ENCODE measurements at regions not wholly inside any gene's neighbourhood (a gene's known extent, or its start where the extent isn't known, plus 50 kb on each side); places are given as distances from the start of the nearest gene placed in this dataset.
A peak's percentile ranks its signal among the peaks of the same experiment; 100 is the strongest.

DNA sequence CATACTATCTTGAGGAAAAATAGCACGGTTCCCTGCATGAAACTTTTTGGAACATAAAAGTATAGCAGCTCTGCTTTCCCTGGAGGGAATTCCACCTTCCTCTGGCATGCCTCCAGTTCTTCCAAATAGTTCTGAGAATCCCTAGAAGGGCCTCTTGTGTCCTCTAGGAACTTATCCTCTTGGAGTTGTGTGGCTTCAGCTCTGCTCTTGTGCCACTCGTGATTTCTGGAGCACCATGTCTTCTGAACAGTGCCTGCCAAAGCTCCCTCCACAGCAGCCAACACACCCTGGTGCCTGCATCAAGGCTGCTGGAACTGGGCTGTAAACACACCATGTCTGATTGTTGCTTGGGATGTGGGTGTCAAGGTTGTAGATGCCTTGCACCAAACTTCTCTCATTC lies 65.7 kb upstream of the FLT1 start:
- WGBS, 2 experiments (ENCODE audit: insufficient coverage in 1 of 2, insufficient read length in 1 of 2): 93 to 100% methylated on average over 1 to 2 of the region's 2 CpGs
- no peak overlapping the region for H3K27ac ChIP-seq (ENCODE audit: low read depth, low read length)
- H3K27me3 Mint-ChIP-seq (ENCODE audit: insufficient read depth): peaks cover 5% of the 10 kb centered on the region
- H3K4me1 Mint-ChIP-seq: peaks cover 13% of the 10 kb centered on the region
- no peak overlapping the region for H3K9ac ChIP-seq (ENCODE audit: extremely low read depth, low read length, poor library complexity, severe bottlenecking)
- no peak for TF ChIP-seq CTCF (conservative IDR thresholded peaks at IDR 0.05)
- no peaks in the 10 kb centered on the region for H3K9me3 Mint-ChIP-seq
- H3K36me3 Mint-ChIP-seq (ENCODE audit: low read depth): no peaks in the 10 kb centered on the region
- DNase-seq: no peak
- H3K4me3 ChIP-seq (ENCODE audit: low read length): no peak overlapping the region
- H3K9me3 ChIP-seq (ENCODE audit: control insufficient read depth, low read length): no peaks in the 10 kb centered on the region
- no peaks in the 10 kb centered on the region for H3K27me3 ChIP-seq (ENCODE audit: control insufficient read depth, insufficient read depth, low read length, poor library complexity, severe bottlenecking)
- no peaks in the 10 kb centered on the region for H3K4me1 ChIP-seq (ENCODE audit: control insufficient read depth, insufficient read depth, low read length)
- H3K36me3 ChIP-seq (ENCODE audit: control insufficient read depth, insufficient read depth, low read length): no peaks in the 10 kb centered on the region
- no peak overlapping the region for H3K4me3 Mint-ChIP-seq
- H3K27ac Mint-ChIP-seq: no peak overlapping the region

DNA sequence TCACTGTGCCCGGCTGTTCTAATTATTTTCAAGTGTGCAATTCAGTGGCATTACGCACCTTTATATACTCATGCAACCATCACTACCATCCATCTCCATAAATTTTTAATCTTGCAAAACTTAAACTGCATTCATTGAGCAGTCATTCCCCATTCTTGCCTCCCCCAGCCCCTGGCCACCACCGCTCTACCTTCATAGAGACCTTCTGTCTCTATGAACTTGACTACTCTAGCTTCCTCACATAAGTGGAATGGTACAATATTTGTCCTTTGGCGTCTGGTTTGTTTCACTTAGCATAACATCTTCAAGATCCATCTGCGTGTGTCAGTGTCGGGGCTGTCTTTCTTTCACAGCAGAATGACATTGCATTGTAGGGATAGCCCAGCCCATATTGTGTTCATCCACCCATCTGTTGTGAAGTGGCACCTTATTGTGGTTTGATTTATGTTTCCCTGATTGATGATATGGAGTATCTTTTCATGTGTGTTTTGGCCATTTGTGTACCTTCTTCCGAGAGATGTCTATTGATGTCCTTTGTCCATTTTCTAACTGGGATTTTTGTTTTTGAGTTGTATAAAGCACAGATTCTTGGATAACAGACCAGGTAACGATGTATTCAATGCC lies 64.8 kb upstream of the FLT1 start:
- Mint-ChIP-seq H3K27ac (no peak overlapping the region), H3K36me3 (ENCODE audit: low read depth) (no peaks in the 10 kb centered on the region), H3K4me3 (no peak overlapping the region), H3K27me3 (ENCODE audit: insufficient read depth) (peaks cover 5% of the 10 kb centered on the region), H3K9me3 (no peaks in the 10 kb centered on the region), H3K4me1 (peaks cover 13% of the 10 kb centered on the region)
- Histone ChIP-seq H3K27ac (ENCODE audit: low read depth, low read length) (no peak overlapping the region), H3K4me3 (ENCODE audit: low read length) (no peak overlapping the region), H3K27me3 (ENCODE audit: control insufficient read depth, insufficient read depth, low read length, poor library complexity, severe bottlenecking) (no peaks in the 10 kb centered on the region), H3K9me3 (ENCODE audit: control insufficient read depth, low read length) (no peaks in the 10 kb centered on the region), H3K9ac (ENCODE audit: extremely low read depth, low read length, poor library complexity, severe bottlenecking) (no peak overlapping the region), H3K4me1 (ENCODE audit: control insufficient read depth, insufficient read depth, low read length) (no peaks in the 10 kb centered on the region), H3K36me3 (ENCODE audit: control insufficient read depth, insufficient read depth, low read length) (no peaks in the 10 kb centered on the region)
- TF ChIP-seq CTCF (conservative IDR thresholded peaks at IDR 0.05): no peak
- 94 to 96% methylated on average over 7 to 8 of the region's 8 CpGs for WGBS, 2 experiments (ENCODE audit: insufficient coverage in 1 of 2, insufficient read length in 1 of 2)
- no peak for DNase-seq

GRCh38 chr13:28558567-28558966 lies 63.6 kb upstream of the FLT1 start:
- H3K9me3 Mint-ChIP-seq: no peaks in the 10 kb centered on the region
- Histone ChIP-seq H3K4me1 (ENCODE audit: control insufficient read depth, insufficient read depth, low read length) (no peaks in the 10 kb centered on the region), H3K27me3 (ENCODE audit: control insufficient read depth, insufficient read depth, low read length, poor library complexity, severe bottlenecking) (no peaks in the 10 kb centered on the region), H3K9ac (ENCODE audit: extremely low read depth, low read length, poor library complexity, severe bottlenecking) (no peak overlapping the region), H3K4me3 (ENCODE audit: low read length) (no peak overlapping the region), H3K9me3 (ENCODE audit: control insufficient read depth, low read length) (no peaks in the 10 kb centered on the region), H3K27ac (ENCODE audit: low read depth, low read length) (no peak overlapping the region), H3K36me3 (ENCODE audit: control insufficient read depth, insufficient read depth, low read length) (no peaks in the 10 kb centered on the region)
- peak overlapping the region; percentile 81 for H3K27ac Mint-ChIP-seq
- peaks cover 12% of the 10 kb centered on the region for H3K4me1 Mint-ChIP-seq
- H3K27me3 Mint-ChIP-seq (ENCODE audit: insufficient read depth): peaks cover 3% of the 10 kb centered on the region
- H3K36me3 Mint-ChIP-seq (ENCODE audit: low read depth): no peaks in the 10 kb centered on the region
- H3K4me3 Mint-ChIP-seq: no peak overlapping the region
- no peak for TF ChIP-seq CTCF (conservative IDR thresholded peaks at IDR 0.05)
- WGBS, 2 experiments (ENCODE audit: insufficient coverage in 1 of 2, insufficient read length in 1 of 2): 91 to 96% methylated on average over 7 to 8 of the region's 8 CpGs
- no peak for DNase-seq

Measured in endodermal cell (in vitro differentiated cells).